ENCODE measurements at regions not wholly inside any gene's neighbourhood (a gene's known extent, or its start where the extent isn't known, plus 50 kb on each side); places are given as distances from the start of the nearest gene placed in this dataset.

GRCh38 chr22:49244466-49245420, 582.9 kb downstream of the BRD1 start:
- Histone ChIP-seq H3K27ac (ENCODE audit: low read depth, low read length) (no peak overlapping the region), H3K4me3 (ENCODE audit: low read length) (no peak overlapping the region), H3K36me3 (ENCODE audit: control insufficient read depth, low read length) (no peaks in the 10 kb centered on the region), H3K4me1 (ENCODE audit: control insufficient read depth, low read length) (no peaks in the 10 kb centered on the region), H3K27me3 (ENCODE audit: control insufficient read depth, low read length) (peaks cover 3% of the 10 kb centered on the region; the same call in 1 of the 2 replicates), H3K9me3 (ENCODE audit: control insufficient read depth, insufficient read depth, low read length) (no peaks in the 10 kb centered on the region), H3K9me2 (replicated peaks; ENCODE audit: control insufficient read depth, low read length) (no peaks in the 10 kb centered on the region), H4K20me1 (ENCODE audit: control insufficient read depth, insufficient read depth, low read depth, low read length) (no peaks in the 10 kb centered on the region), H3K79me2 (ENCODE audit: control insufficient read depth, low read length) (no peaks in the 10 kb centered on the region), H3K4me2 (ENCODE audit: low read length) (no peak overlapping the region), H3F3A (ENCODE audit: control insufficient read depth, insufficient read depth) (no peaks in the 10 kb centered on the region)
- TF ChIP-seq EZH2phosphoT487 (IDR thresholded peaks at IDR 0.05; ENCODE audit: borderline replicate concordance, low read length) (no peak), CTCF (IDR thresholded peaks at IDR 0.05; ENCODE audit: low read depth, low read length, poor library complexity, severe bottlenecking) (no peak)

GRCh38 chr22:49243965-49244364, 583.7 kb downstream of the BRD1 start:
- Histone ChIP-seq H3K36me3 (ENCODE audit: control insufficient read depth, low read length) (no peaks in the 10 kb centered on the region), H3K27ac (ENCODE audit: low read depth, low read length) (no peak overlapping the region), H3K4me1 (ENCODE audit: control insufficient read depth, low read length) (no peaks in the 10 kb centered on the region), H3K4me2 (ENCODE audit: low read length) (no peak overlapping the region), H3K9me3 (ENCODE audit: control insufficient read depth, insufficient read depth, low read length) (no peaks in the 10 kb centered on the region), H3K9me2 (replicated peaks; ENCODE audit: control insufficient read depth, low read length) (no peaks in the 10 kb centered on the region), H3K79me2 (ENCODE audit: control insufficient read depth, low read length) (no peaks in the 10 kb centered on the region), H3K27me3 (ENCODE audit: control insufficient read depth, low read length) (peaks cover 3% of the 10 kb centered on the region; the same call in 1 of the 2 replicates), H3K4me3 (ENCODE audit: low read length) (no peak overlapping the region), H3F3A (ENCODE audit: control insufficient read depth, insufficient read depth) (no peaks in the 10 kb centered on the region), H4K20me1 (ENCODE audit: control insufficient read depth, insufficient read depth, low read depth, low read length) (no peaks in the 10 kb centered on the region)
- TF ChIP-seq EZH2phosphoT487 (IDR thresholded peaks at IDR 0.05; ENCODE audit: borderline replicate concordance, low read length) (no peak), CTCF (IDR thresholded peaks at IDR 0.05; ENCODE audit: low read depth, low read length, poor library complexity, severe bottlenecking) (no peak)

- no peaks in the 10 kb centered on the region for H3F3A ChIP-seq (ENCODE audit: control insufficient read depth, insufficient read depth)
- H3K27me3 ChIP-seq (ENCODE audit: control insufficient read depth, low read length) = no peaks in the 10 kb centered on the region; the same call in 1 of the 2 replicates
- H3K9me3 ChIP-seq (ENCODE audit: control insufficient read depth, insufficient read depth, low read length) = no peaks in the 10 kb centered on the region
- no peak overlapping the region for H3K4me3 ChIP-seq (ENCODE audit: low read length)
- no peaks in the 10 kb centered on the region for H3K79me2 ChIP-seq (ENCODE audit: control insufficient read depth, low read length)
- H3K4me1 ChIP-seq (ENCODE audit: control insufficient read depth, low read length) = no peaks in the 10 kb centered on the region
- no peaks in the 10 kb centered on the region for H3K9me2 ChIP-seq (replicated peaks; ENCODE audit: control insufficient read depth, low read length)
- H3K36me3 ChIP-seq (ENCODE audit: control insufficient read depth, low read length) = no peaks in the 10 kb centered on the region
- no peak for TF ChIP-seq CTCF (IDR thresholded peaks at IDR 0.05; ENCODE audit: low read depth, low read length, poor library complexity, severe bottlenecking)
- no peak for TF ChIP-seq EZH2phosphoT487 (IDR thresholded peaks at IDR 0.05; ENCODE audit: borderline replicate concordance, low read length)
- H4K20me1 ChIP-seq (ENCODE audit: control insufficient read depth, insufficient read depth, low read depth, low read length) = no peaks in the 10 kb centered on the region
- no peak overlapping the region for H3K27ac ChIP-seq (ENCODE audit: low read depth, low read length)
- no peak overlapping the region for H3K4me2 ChIP-seq (ENCODE audit: low read length)
Measured at GRCh38 chr22:49243335-49243734, 584.3 kb downstream of the BRD1 start.
